ENCODE measurements at regions not wholly inside any gene's neighbourhood (a gene's known extent, or its start where the extent isn't known, plus 50 kb on each side); places are given as distances from the start of the nearest gene placed in this dataset.
"Not testable (repeated sequence)": the region's sequence is repeated elsewhere in the genome, so short reads cannot be mapped to it uniquely, and the experiment has no call there.

GRCh38 chr20:47429409-47429808 lies 72.3 kb upstream of the NCOA3 start:
- no peak overlapping the region for H3K4me3 ChIP-seq (ENCODE audit: low read depth, low read length)
- DNase-seq (ENCODE audit: low read depth): no peak
- no peak for TF ChIP-seq CTCF (conservative IDR thresholded peaks at IDR 0.05; ENCODE audit: low read depth, low read length)

- TF ChIP-seq CTCF (conservative IDR thresholded peaks at IDR 0.05; ENCODE audit: low read depth, low read length): no peak
- no peak for DNase-seq (ENCODE audit: low read depth)
- no peak overlapping the region for H3K4me3 ChIP-seq (ENCODE audit: low read depth, low read length)
These were observed 70.7 kb upstream of the NCOA3 start for GRCh38 chr20:47430862-47431588.

GRCh38 chr20:47432834-47433210 lies 68.9 kb upstream of the NCOA3 start:
- no peak for DNase-seq (ENCODE audit: low read depth)
- TF ChIP-seq CTCF (conservative IDR thresholded peaks at IDR 0.05; ENCODE audit: low read depth, low read length): no peak
- no peak overlapping the region for H3K4me3 ChIP-seq (ENCODE audit: low read depth, low read length)

GRCh38 chr20:47434128-47434779 lies 67.4 kb upstream of the NCOA3 start:
- not testable (repeated sequence) for H3K4me3 ChIP-seq (ENCODE audit: low read depth, low read length)
- peak; percentile 52 for DNase-seq (ENCODE audit: low read depth)

- no peak for TF ChIP-seq CTCF (conservative IDR thresholded peaks at IDR 0.05; ENCODE audit: low read depth, low read length)
- H3K4me3 ChIP-seq (ENCODE audit: low read depth, low read length): no peak overlapping the region
- no peak for DNase-seq (ENCODE audit: low read depth)
These were observed 63.0 kb upstream of the NCOA3 start for GRCh38 chr20:47438464-47439381.

GRCh38 chr20:47440857-47441773 lies 60.6 kb upstream of the NCOA3 start:
- TF ChIP-seq CTCF (conservative IDR thresholded peaks at IDR 0.05; ENCODE audit: low read depth, low read length): no peak
- DNase-seq (ENCODE audit: low read depth): no peak

More at GRCh38 chr20:47440857-47441773, 60.6 kb upstream of the NCOA3 start:
- H3K4me3 ChIP-seq (ENCODE audit: low read depth, low read length): no peak overlapping the region
